Mucosa of rectum (tissue), 2 donors: ENCODE measurements at regions not wholly inside any gene's neighbourhood (a gene's known extent, or its start where the extent isn't known, plus 50 kb on each side); places are given as distances from the start of the nearest gene placed in this dataset.

Experiments used
- H3K27ac ChIP-seq, 2 donors: one replicate each; pipeline ENCODE4 v1.7.0; 2013; ENCODE audit warnings: inconsistent platforms in 2 of 2, low read depth in 2 of 2, low read length in 2 of 2
- H3K27me3 ChIP-seq, 2 donors: one replicate each; pipeline ENCODE4 v1.7.0; 2013; ENCODE audit warnings: low read length in 2 of 2; ENCODE audit not compliant: control insufficient read depth in 2 of 2, insufficient read depth in 2 of 2
- H3K36me3 ChIP-seq, 2 donors: one replicate each; pipeline ENCODE4 v1.7.0; 2013; ENCODE audit warnings: low read length in 2 of 2; ENCODE audit not compliant: control insufficient read depth in 2 of 2, insufficient read depth in 2 of 2
- H3K4me1 ChIP-seq, 2 donors: one replicate each; pipeline ENCODE4 v1.7.0; 2013; ENCODE audit warnings: low read length in 2 of 2, mild to moderate bottlenecking in 1 of 2; ENCODE audit not compliant: control insufficient read depth in 2 of 2, insufficient read depth in 2 of 2
- H3K4me3 ChIP-seq, 2 donors: one replicate each; pipeline ENCODE4 v1.7.0; 2013; ENCODE audit warnings: low read length in 2 of 2
- H3K9ac ChIP-seq, 2 donors: one replicate each; pipeline ENCODE4 v1.7.0; 2013; ENCODE audit warnings: low read length in 2 of 2, low read depth in 1 of 2, mild to moderate bottlenecking in 1 of 2
- H3K9me3 ChIP-seq, 2 donors: one replicate each; pipeline ENCODE4 v1.7.0; 2013; ENCODE audit warnings: low read length in 2 of 2; ENCODE audit not compliant: control insufficient read depth in 2 of 2
- donor health status: healthy.
- donor health status: Normal muscosa, but diverticular disease.

- Histone ChIP-seq H3K27ac (no peak overlapping the region), H3K9ac (no peak overlapping the region), H3K27me3 (no peaks in the 10 kb centered on the region), H3K9me3 (no peaks in the 10 kb centered on the region), H3K4me3 (no peak overlapping the region), H3K4me1 (no peaks in the 10 kb centered on the region), H3K36me3 (no peaks in the 10 kb centered on the region)
Observed at GRCh38 chr6:77403424-77403823, 59.9 kb downstream of the HTR1B start.

GRCh38 chr6:77401231-77401630, 62.1 kb downstream of the HTR1B start:
- Histone ChIP-seq H3K4me3 (no peak overlapping the region), H3K27me3 (no peaks in the 10 kb centered on the region), H3K9me3 (no peaks in the 10 kb centered on the region), H3K36me3 (no peaks in the 10 kb centered on the region), H3K9ac (no peak overlapping the region), H3K27ac (no peak overlapping the region), H3K4me1 (no peaks in the 10 kb centered on the region)

GRCh38 chr6:77397561-77397960, 65.7 kb downstream of the HTR1B start:
- Histone ChIP-seq H3K27ac (no peak overlapping the region), H3K9me3 (no peaks in the 10 kb centered on the region), H3K36me3 (no peaks in the 10 kb centered on the region), H3K27me3 (no peaks in the 10 kb centered on the region), H3K4me1 (no peaks in the 10 kb centered on the region), H3K9ac (no peak overlapping the region), H3K4me3 (no peak overlapping the region)

GRCh38 chr6:77389402-77389801, 73.9 kb downstream of the HTR1B start:
- Histone ChIP-seq H3K9me3 (no peaks in the 10 kb centered on the region), H3K27me3 (no peaks in the 10 kb centered on the region), H3K4me1 (no peaks in the 10 kb centered on the region), H3K27ac (no peak overlapping the region), H3K9ac (no peak overlapping the region), H3K36me3 (no peaks in the 10 kb centered on the region), H3K4me3 (no peak overlapping the region)

GRCh38 chr6:77383026-77383425, 80.3 kb downstream of the HTR1B start:
- Histone ChIP-seq H3K4me3 (no peak overlapping the region), H3K4me1 (no peaks in the 10 kb centered on the region), H3K27me3 (no peaks in the 10 kb centered on the region), H3K9me3 (no peaks in the 10 kb centered on the region), H3K27ac (no peak overlapping the region), H3K36me3 (no peaks in the 10 kb centered on the region), H3K9ac (no peak overlapping the region)

GRCh38 chr6:77373955-77374354, 89.3 kb downstream of the HTR1B start:
- Histone ChIP-seq H3K27me3 (no peaks in the 10 kb centered on the region), H3K4me1 (no peaks in the 10 kb centered on the region), H3K27ac (no peak overlapping the region), H3K9me3 (no peaks in the 10 kb centered on the region), H3K4me3 (no peak overlapping the region), H3K9ac (no peak overlapping the region), H3K36me3 (no peaks in the 10 kb centered on the region)

GRCh38 chr6:77371748-77372147, 91.5 kb downstream of the HTR1B start:
- Histone ChIP-seq H3K36me3 (no peaks in the 10 kb centered on the region), H3K4me3 (no peak overlapping the region), H3K9me3 (no peaks in the 10 kb centered on the region), H3K4me1 (no peaks in the 10 kb centered on the region), H3K9ac (no peak overlapping the region), H3K27ac (no peak overlapping the region), H3K27me3 (no peaks in the 10 kb centered on the region)

- Histone ChIP-seq H3K36me3 (no peaks in the 10 kb centered on the region), H3K4me3 (peak overlapping the region; percentile 53 to 70), H3K9ac (peak overlapping the region; percentile 15 to 48), H3K27me3 (no peaks in the 10 kb centered on the region), H3K27ac (no peak overlapping the region), H3K9me3 (no peaks in the 10 kb centered on the region), H3K4me1 (no peaks in the 10 kb centered on the region)
Observed at GRCh38 chr6:77368660-77369313, 94.5 kb downstream of the HTR1B start.

GRCh38 chr6:77366798-77367197, 96.5 kb downstream of the HTR1B start:
- Histone ChIP-seq H3K9ac (no peak overlapping the region), H3K4me1 (no peaks in the 10 kb centered on the region), H3K36me3 (no peaks in the 10 kb centered on the region), H3K9me3 (no peaks in the 10 kb centered on the region), H3K27me3 (no peaks in the 10 kb centered on the region), H3K4me3 (no peak overlapping the region), H3K27ac (no peak overlapping the region)

- H3K4me3 ChIP-seq = no peak overlapping the region
- H3K9ac ChIP-seq = no peak overlapping the region
- H3K4me1 ChIP-seq = no peaks in the 10 kb centered on the region
- H3K27me3 ChIP-seq = no peaks in the 10 kb centered on the region
- peaks cover 0 to 2% of the 10 kb centered on the region in 2 donors for H3K9me3 ChIP-seq
- H3K27ac ChIP-seq = no peak overlapping the region
- H3K36me3 ChIP-seq = no peaks in the 10 kb centered on the region
Observed at GRCh38 chr6:77363702-77364101, 99.6 kb downstream of the HTR1B start.

- H3K9me3 ChIP-seq = peaks cover 0 to 2% of the 10 kb centered on the region in 2 donors
- no peak overlapping the region for H3K4me3 ChIP-seq
- no peak overlapping the region for H3K27ac ChIP-seq
- H3K36me3 ChIP-seq = no peaks in the 10 kb centered on the region
- no peaks in the 10 kb centered on the region for H3K27me3 ChIP-seq
- no peaks in the 10 kb centered on the region for H3K4me1 ChIP-seq
- no peak overlapping the region for H3K9ac ChIP-seq
Observed at GRCh38 chr6:77362055-77362454, 101.2 kb downstream of the HTR1B start.
